Stimulated activated naive CD4-positive, alpha-beta T cell (primary cell): ENCODE measurements at regions not wholly inside any gene's neighbourhood (a gene's known extent, or its start where the extent isn't known, plus 50 kb on each side); places are given as distances from the start of the nearest gene placed in this dataset.
"Not testable (repeated sequence)": the region's sequence is repeated elsewhere in the genome, so short reads cannot be mapped to it uniquely, and the experiment has no call there.

Source experiments
- DNase-seq, 6 experiments: peaks; one replicate each; lab custom pipeline; 2025; lab: John Stamatoyannopoulos, UW

DNA sequence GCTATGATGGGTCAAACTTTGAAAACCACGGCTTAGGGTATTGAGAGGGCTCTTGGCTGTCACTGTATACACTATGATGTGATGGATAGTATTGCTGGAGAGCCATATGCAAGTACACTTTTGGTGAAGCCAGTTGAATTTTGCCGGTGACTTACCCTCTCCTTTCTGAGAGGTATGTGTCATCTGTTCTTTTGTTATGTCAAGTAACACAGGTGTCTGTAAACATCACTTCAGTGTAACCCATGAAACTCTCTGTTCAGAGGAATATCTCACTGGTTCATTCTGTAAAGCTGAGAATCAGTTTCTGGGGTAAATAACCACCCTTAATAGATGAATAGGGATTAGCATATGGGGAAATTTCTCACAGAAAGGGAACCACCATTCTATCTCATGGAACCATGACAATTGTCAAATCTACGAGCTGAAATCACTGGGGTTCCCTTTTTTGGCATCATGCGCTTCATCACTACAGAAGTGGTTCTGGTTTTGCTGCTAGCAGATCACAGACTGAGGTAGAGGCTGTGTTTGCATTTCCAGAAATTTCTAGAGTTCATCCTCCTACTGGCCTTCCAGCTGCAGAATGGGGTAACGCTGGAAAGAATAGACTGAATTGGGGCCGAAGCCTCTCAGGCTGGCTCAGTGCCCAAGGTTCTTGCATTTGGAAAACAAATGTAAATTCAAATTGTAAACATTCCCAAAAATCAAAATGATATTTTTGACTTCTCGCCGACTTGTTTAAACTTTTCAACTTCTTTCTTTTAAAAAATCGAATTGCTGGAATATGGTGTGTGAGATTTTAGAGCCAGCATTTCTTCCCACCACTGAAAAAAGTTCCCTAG is 83.3 kb upstream of the CREB5 start:
- DNase-seq: no peak

GRCh38 chr7:28329661-28330363 is 82.5 kb upstream of the CREB5 start:
- peak in 3 of 6 experiments; percentile 14 to 46 (median 36) for DNase-seq

DNA sequence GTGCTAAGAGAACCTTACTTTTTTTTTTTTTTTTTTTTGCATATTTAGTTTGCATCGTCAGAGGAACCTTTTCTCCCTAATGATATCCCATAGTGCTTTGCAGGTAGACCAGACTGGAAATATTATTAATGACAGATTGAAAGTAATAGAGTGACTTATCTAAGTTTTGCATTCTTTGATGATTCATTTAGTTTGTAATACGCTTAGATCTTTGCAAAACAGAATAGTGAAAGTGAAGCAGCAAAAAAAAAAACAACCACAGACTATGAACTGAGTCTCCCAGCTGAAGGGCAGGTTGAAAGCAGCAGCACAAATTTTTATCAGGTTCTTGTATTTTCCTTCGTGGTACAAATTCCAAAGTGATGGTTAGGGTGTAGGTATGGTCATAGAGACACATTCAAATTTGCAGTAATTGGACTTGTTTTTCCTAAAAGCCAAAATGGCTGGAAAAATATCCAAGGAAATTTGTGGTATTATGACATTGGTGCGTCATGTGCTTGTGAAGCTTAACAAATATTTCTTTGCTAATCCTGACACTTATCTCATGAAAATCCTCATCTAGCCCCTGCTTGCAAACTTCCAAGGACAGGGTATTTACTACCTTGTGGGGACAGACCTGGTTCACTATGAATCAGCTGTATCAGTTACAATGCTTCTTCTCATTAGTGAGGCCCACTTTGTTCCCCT is 81.8 kb upstream of the CREB5 start:
- peak in 3 of 6 experiments; percentile 5 to 24 (median 15) for DNase-seq

DNA sequence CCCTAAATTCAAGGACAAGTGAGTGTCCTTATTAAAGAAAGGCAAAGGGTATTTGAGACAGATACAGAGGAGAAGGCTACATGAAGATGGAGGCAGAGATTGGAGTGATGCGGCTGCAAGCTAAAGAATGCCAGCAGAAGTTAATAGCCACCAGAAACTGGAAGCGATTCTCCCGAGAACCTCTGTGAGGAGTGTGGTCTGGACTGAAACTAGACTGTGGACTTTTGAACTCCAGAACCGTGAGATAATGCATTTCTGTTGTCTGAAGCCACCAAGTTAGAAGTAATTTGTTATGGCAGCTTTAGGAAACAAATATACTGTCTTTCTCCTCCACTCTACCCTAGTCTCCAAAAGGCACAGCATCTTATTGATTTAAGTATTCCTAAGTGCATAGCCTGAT is 80.3 kb upstream of the CREB5 start:
- no peak for DNase-seq

DNA sequence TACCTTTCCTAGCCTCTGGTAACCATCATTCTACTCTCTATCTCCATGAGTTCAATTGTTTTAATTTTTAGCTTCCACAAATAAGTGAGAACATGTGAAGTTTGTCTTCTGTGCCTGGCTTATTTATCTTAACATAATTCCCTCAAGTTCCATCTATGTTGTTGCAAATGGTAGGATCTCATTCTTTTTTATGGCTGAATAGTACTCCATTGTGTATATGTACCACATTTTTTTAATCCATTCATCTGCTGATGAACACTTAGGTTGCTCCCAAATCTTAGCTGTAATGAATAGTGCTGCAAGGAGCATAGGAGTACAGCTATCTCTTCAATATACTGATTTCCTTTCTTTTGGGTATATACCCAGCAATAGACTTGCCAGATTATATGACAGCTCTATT is 78.8 kb upstream of the CREB5 start:
- not testable (repeated sequence) for DNase-seq

GRCh38 chr7:28336806-28337205 is 75.5 kb upstream of the CREB5 start:
- DNase-seq: no peak

- no peak for DNase-seq
These were observed 74.3 kb upstream of the CREB5 start for GRCh38 chr7:28338041-28338440.

- DNase-seq: no peak
These were observed 68.9 kb upstream of the CREB5 start for GRCh38 chr7:28343462-28343861.

- no peak for DNase-seq
These were observed 66.1 kb upstream of the CREB5 start for GRCh38 chr7:28346256-28346655.

- DNase-seq: no peak
These were observed 65.5 kb upstream of the CREB5 start for GRCh38 chr7:28346676-28347363.

GRCh38 chr7:28347475-28348318 is 64.6 kb upstream of the CREB5 start:
- DNase-seq: no peak

GRCh38 chr7:28348636-28349035 is 63.7 kb upstream of the CREB5 start:
- DNase-seq: no peak

- DNase-seq: no peak
These were observed 62.7 kb upstream of the CREB5 start for GRCh38 chr7:28349637-28350036.

GRCh38 chr7:28350662-28351061 is 61.7 kb upstream of the CREB5 start:
- no peak for DNase-seq

DNA sequence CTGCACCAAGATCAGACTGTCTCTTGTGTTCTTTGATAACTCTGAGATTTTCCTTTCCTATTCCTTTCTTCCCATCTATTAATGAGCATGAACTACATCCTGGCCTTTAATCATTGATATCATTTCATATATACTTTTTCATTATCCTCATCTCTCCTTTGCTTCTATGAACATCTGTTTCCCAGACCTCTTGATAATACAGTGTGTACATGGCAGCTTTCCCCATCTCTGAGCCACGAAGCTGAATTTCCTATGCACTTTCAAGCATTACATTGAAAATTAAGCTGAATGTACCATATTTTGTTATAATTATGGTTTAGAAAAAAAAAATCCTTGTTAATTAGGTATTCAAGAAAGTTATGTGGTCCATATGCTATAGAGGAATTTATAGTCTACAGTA is 60.9 kb upstream of the CREB5 start:
- no peak for DNase-seq

GRCh38 chr7:28354601-28355402 is 57.5 kb upstream of the CREB5 start:
- DNase-seq: no peak

DNA sequence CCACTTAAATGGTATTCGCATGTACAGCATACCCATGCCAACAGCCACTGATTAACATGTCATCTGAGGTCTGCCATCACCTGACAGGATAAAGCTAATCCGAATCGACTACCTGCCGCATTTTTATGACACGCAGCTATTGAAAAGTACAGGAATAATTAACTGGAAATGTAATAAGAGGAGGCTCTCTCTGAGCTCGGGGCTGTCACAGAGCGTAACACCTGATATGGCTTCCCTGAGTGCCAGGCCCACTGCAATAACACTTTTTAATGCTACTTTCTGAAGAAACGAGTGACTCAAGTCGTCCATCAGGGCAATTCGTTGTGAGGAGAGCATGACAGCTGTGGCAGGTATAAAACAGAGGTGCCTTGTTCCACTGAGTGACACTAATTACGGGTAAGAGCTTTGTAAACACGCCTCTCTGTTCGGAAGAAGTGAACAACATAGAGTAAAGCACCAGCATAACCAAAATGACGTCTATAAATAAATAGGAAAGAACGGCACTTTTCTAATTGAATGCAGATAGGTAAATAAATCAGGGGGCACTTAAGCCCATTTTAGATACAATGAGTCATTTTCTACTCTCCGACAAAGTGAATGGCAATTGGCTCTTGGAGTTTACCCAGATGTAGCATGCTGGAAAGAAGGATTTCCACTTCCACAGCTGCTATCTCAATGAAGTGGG is 56.5 kb upstream of the CREB5 start:
- no peak for DNase-seq

DNA sequence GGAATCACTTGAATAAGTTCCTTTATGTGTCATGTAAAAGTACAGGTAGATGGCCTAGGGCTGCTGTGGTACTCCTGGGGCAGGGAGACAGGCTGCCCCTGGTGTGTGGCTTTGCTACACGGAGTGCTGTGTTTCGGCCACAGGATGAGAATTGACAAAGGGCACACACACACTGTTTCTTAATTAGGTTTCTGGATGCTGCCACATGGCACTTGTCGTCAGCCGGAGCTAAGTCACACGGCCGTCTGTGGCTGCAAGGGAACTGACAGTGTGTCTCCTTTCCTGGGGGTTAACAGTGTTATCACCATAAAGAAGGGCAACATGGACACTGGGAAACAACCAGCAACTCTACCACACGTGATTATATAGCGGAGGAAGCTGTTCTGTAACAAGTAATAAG is 55.7 kb upstream of the CREB5 start:
- DNase-seq: no peak

- no peak for DNase-seq
These were observed 53.9 kb upstream of the CREB5 start for GRCh38 chr7:28358423-28358868.

DNA sequence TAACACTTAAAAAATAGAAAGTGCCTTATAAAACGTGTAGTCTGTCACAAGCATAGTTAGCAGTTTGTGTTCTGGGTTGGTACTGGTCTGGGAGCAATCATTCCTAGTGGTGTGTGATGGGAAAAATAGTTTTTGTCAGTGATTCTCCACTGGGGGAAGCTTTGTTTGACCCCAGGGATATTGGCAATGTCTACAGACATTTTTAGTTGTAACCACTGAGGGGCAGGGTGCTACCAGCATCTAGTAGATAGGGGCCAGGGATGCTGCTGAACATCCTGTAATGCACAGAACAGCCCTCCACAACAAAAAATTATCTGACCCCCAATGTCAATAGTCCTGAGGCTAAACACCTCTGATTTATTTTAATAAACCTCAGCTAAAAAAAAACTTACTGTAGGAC is 51.6 kb upstream of the CREB5 start:
- no peak for DNase-seq
